WERI-Rb-1 (cell line): ENCODE measurements at regions not wholly inside any gene's neighbourhood (a gene's known extent, or its start where the extent isn't known, plus 50 kb on each side); places are given as distances from the start of the nearest gene placed in this dataset.

Experiments
- DNase-seq: peaks from one replicate; pipeline ENCODE4 v3.0.0-alpha.2; 2020
- H3K27ac ChIP-seq: fragments of 250-450 bp; sonication (Bioruptor Pico); 2 replicates; pipeline ENCODE4 v1.5.1; 2020; ENCODE audit warnings: mild to moderate bottlenecking, moderate library complexity
- H3K27me3 ChIP-seq: fragments of 250-450 bp; sonication (Bioruptor Pico); 2 replicates; pipeline ENCODE4 v1.5.1; 2021; ENCODE audit warnings: mild to moderate bottlenecking, low read depth, moderate library complexity; ENCODE audit not compliant: insufficient read depth, severe bottlenecking
- H3K36me3 ChIP-seq: fragments of 250-450 bp; sonication (Bioruptor Pico); 2 replicates; pipeline ENCODE4 v1.5.1; 2020; ENCODE audit warnings: mild to moderate bottlenecking, moderate library complexity
- H3K4me3 ChIP-seq: 2 replicates; pipeline ENCODE4 v1.5.1; 2011; ENCODE audit warnings: low read depth, mild to moderate bottlenecking, control low read depth, low read length
- H3K9me3 ChIP-seq: fragments of 250-450 bp; sonication (Bioruptor Pico); 2 replicates; pipeline ENCODE4 v1.5.1; 2021; ENCODE audit warnings: mild to moderate bottlenecking, moderate library complexity; ENCODE audit not compliant: severe bottlenecking
- CTCF ChIP-seq: IDR thresholded peaks from 2 replicates; pipeline ENCODE4 v1.5.1; 2011; ENCODE audit warnings: low read depth, mild to moderate bottlenecking, control low read depth, inconsistent platforms, low read length

- H3K27ac ChIP-seq = no peak overlapping the region
- no peak for DNase-seq
- no peaks in the 10 kb centered on the region for H3K27me3 ChIP-seq
Measured at GRCh38 chr7:35988105-35988504, 164.9 kb upstream of the EEPD1 start.

DNA sequence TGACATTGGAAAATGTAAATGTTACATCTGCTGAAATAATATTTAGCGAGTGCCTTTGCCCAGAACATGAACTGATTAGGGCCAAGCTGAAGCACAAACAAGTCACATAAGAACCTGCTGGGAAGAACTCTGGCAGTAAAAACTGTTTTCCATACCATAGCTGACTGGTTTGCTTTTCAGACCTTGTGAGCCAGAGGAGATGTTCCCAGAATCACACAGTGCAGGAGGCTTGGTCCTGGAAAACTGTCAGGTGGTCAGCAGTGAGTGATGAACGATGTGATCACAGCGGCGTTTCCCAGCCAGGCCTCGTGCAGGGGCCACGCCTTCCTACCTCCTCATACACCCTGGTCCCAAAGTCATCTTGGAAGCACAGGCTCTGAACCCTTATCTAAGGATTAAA is 164.2 kb upstream of the EEPD1 start:
- Histone ChIP-seq H3K27ac (no peak overlapping the region), H3K27me3 (no peaks in the 10 kb centered on the region), H3K9me3 (no peaks in the 10 kb centered on the region), H3K4me3 (no peak overlapping the region), H3K36me3 (no peaks in the 10 kb centered on the region)
- no peak for TF ChIP-seq CTCF
- no peak for DNase-seq

More at GRCh38 chr7:35988105-35988504, 164.9 kb upstream of the EEPD1 start:
- no peak overlapping the region for H3K4me3 ChIP-seq
- TF ChIP-seq CTCF = no peak
- no peaks in the 10 kb centered on the region for H3K36me3 ChIP-seq
- no peaks in the 10 kb centered on the region for H3K9me3 ChIP-seq

DNA sequence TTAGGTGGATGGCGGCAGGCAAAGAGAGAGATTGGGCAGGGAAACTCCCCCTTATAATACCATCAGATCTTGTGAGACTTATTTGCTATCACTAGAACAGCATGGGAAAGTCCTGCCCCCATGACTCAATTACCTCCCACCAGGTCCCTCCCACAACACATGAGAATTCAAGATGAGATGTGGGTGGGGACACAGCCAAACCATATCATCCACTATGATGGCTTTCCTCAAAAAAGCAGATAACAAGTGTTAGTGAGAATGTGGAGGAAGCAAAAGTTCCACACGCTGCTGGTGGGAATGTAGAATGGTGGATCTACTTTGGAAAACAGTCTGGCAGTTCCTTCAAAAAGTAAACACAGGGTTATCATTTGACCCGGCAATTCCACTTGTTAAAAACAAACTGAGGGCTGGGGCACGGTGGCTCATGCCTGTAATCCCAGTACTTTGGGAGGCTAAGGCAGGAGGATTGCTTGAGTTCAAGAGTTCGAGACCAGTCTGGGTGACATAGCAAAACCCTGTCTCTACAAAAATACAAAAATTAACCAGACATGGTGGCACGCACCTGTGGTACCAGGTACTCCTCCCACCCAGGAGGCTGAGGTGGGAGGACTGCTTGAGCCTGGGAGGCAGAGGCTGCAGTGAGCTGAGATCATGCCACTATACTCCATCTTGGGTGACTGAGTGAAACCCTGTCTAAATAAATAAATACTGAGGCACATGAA is 161.4 kb upstream of the EEPD1 start:
- no peak for TF ChIP-seq CTCF
- Histone ChIP-seq H3K27ac (no peak overlapping the region), H3K4me3 (no peak overlapping the region), H3K36me3 (no peaks in the 10 kb centered on the region), H3K27me3 (no peaks in the 10 kb centered on the region), H3K9me3 (no peaks in the 10 kb centered on the region)
- DNase-seq = no peak

DNA sequence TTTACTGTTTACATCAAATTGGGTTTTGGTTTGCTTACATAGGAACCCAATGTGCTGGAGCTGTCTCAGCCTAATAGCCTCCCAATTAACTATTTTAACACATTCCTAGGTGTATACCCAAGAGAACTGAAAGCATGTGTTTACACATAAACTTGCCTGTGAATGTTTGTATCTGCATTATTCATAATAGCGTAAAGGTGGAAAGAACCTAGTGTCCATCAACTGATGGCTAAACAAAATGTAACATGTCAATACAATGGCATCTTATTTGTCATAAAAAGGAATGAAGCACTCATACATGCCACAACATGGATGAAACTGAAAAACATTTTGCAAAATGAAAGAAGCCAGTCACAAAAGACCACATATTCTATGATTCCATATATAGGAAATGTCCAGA is 160.6 kb upstream of the EEPD1 start:
- no peak overlapping the region for H3K4me3 ChIP-seq
- H3K9me3 ChIP-seq = no peaks in the 10 kb centered on the region
- no peaks in the 10 kb centered on the region for H3K36me3 ChIP-seq
- no peak for DNase-seq
- TF ChIP-seq CTCF = no peak
- H3K27ac ChIP-seq = no peak overlapping the region
- no peaks in the 10 kb centered on the region for H3K27me3 ChIP-seq

GRCh38 chr7:35993113-35993512 is 159.9 kb upstream of the EEPD1 start:
- DNase-seq = no peak
- H3K36me3 ChIP-seq = no peaks in the 10 kb centered on the region
- no peaks in the 10 kb centered on the region for H3K27me3 ChIP-seq
- H3K27ac ChIP-seq = no peak overlapping the region
- TF ChIP-seq CTCF = no peak
- no peak overlapping the region for H3K4me3 ChIP-seq
- H3K9me3 ChIP-seq = no peaks in the 10 kb centered on the region
